Immature natural killer cell (primary cell): ENCODE measurements at regions not wholly inside any gene's neighbourhood (a gene's known extent, or its start where the extent isn't known, plus 50 kb on each side); places are given as distances from the start of the nearest gene placed in this dataset.

Experiments
- DNase-seq, 3 donors: peaks; one replicate each; pipeline ENCODE4 v3.0.0; 2022; ENCODE audit warnings: mixed read lengths in 1 of 3
- H3K27ac Mint-ChIP-seq, 6 donors: one replicate each; pipeline ENCODE4 v1.8.0; 2020; ENCODE audit warnings: mixed read lengths in 6 of 6, mild to moderate bottlenecking in 5 of 6, inconsistent platforms in 4 of 6, moderate library complexity in 3 of 6
- H3K27me3 Mint-ChIP-seq, 3 donors: one replicate each; pipeline ENCODE4 v1.8.0; 2020 to 2021; ENCODE audit warnings: low read depth in 3 of 3, mild to moderate bottlenecking in 3 of 3, mixed read lengths in 3 of 3, moderate library complexity in 3 of 3, inconsistent platforms in 1 of 3
- H3K36me3 Mint-ChIP-seq, 3 donors: one replicate each; pipeline ENCODE4 v1.8.0; 2020; ENCODE audit warnings: mixed read lengths in 3 of 3, inconsistent platforms in 2 of 3, mild to moderate bottlenecking in 2 of 3
- H3K4me1 Mint-ChIP-seq, 2 donors: one replicate each; pipeline ENCODE4 v1.8.0; 2020; ENCODE audit warnings: inconsistent platforms in 2 of 2, mild to moderate bottlenecking in 2 of 2, mixed read lengths in 2 of 2, moderate library complexity in 1 of 2
- H3K4me3 Mint-ChIP-seq, 5 donors: one replicate each; pipeline ENCODE4 v1.8.0; 2020; ENCODE audit warnings: mild to moderate bottlenecking in 5 of 5, mixed read lengths in 5 of 5, inconsistent platforms in 3 of 5, moderate library complexity in 3 of 5
- H3K9me3 Mint-ChIP-seq, 6 donors: one replicate each; pipeline ENCODE4 v1.8.0; 2020; ENCODE audit warnings: mild to moderate bottlenecking in 6 of 6, mixed read lengths in 6 of 6, inconsistent platforms in 4 of 6, moderate library complexity in 3 of 6

DNA sequence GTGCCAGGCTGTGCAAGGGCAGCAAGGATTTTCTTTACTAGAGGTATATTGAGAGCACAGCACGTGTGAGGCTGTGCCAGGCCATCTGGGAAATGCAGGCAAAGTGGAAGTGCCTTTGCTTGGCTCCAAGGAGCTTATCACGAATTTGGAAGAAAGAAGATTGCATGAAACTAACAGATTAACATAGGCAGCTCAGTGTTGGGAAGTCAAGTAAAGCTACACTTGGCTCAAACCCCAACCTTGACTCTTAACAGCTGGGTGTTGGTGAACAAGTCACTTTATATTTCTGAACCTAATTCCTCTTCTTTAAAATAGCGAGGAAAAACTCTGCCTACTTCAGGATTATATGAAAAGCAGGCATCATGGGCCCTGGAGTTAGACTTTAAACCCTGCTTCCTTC, 105.2 kb downstream of the PLCE1 start:
- H3K4me3 Mint-ChIP-seq = no peak overlapping the region
- H3K27me3 Mint-ChIP-seq = peaks cover 4 to 11% (median 8%) of the 10 kb centered on the region in 3 donors
- H3K36me3 Mint-ChIP-seq = no peaks in the 10 kb centered on the region
- DNase-seq = no peak
- H3K4me1 Mint-ChIP-seq = no peaks in the 10 kb centered on the region
- no peak overlapping the region for H3K27ac Mint-ChIP-seq
- H3K9me3 Mint-ChIP-seq = peaks cover 0 to 7% (median 0%) of the 10 kb centered on the region in 6 donors

GRCh38 chr10:94101894-94102293, 108.2 kb downstream of the PLCE1 start:
- Mint-ChIP-seq H3K9me3 (peaks cover 0 to 2% (median 0%) of the 10 kb centered on the region in 6 donors), H3K4me1 (no peaks in the 10 kb centered on the region), H3K27me3 (peaks cover 4 to 8% (median 6%) of the 10 kb centered on the region in 3 donors), H3K27ac (no peak overlapping the region), H3K4me3 (no peak overlapping the region), H3K36me3 (no peaks in the 10 kb centered on the region)
- DNase-seq = no peak

DNA sequence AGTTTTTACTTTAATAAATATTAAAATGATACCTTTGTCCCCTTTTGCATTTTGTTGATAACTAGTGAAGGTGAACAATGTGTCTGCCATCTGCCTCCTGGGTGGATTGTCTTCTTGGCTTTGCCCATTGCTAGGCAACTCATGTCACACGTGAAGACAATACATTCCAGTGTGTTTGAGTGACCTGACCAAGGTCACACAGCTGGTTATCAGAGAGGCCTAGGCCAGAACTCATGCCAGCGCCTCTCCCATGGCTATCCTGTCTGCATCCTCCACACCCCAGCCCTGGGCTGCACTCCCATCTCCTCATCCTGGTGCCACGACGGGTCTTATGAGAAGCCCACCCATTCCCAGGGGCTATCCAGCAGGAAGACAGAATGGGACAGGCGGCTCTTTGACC, 108.7 kb downstream of the PLCE1 start:
- Mint-ChIP-seq H3K4me3 (no peak overlapping the region), H3K27ac (no peak overlapping the region), H3K4me1 (no peaks in the 10 kb centered on the region), H3K27me3 (peaks cover 4 to 10% (median 5%) of the 10 kb centered on the region in 3 donors), H3K36me3 (no peaks in the 10 kb centered on the region), H3K9me3 (peaks cover 0 to 2% (median 0%) of the 10 kb centered on the region in 6 donors)
- no peak for DNase-seq

DNA sequence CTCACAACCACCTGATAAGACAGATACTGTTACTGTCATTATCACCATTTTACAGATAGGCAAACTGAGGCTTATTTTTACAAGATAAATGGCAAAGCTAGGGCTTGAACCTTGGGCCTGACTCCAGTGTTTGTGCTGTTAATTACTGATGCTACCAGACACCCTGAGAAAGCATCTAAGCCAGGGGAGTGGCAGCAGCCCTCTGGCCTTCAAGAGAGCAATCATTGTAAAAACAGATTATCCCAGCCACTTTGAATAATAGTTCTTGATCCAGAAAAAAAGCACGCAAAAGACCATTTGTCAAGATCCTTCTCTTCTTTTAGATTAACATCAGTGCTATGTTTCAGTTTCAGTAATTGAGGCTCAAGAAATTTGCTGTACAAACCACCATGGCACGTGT, 109.5 kb downstream of the PLCE1 start:
- Mint-ChIP-seq H3K27me3 (peaks cover 4 to 10% (median 5%) of the 10 kb centered on the region in 3 donors), H3K4me3 (no peak overlapping the region)

GRCh38 chr10:94103801-94104221, 110.1 kb downstream of the PLCE1 start:
- no peak for DNase-seq
- Mint-ChIP-seq H3K4me1 (no peaks in the 10 kb centered on the region), H3K36me3 (no peaks in the 10 kb centered on the region), H3K27me3 (peaks cover 4 to 10% (median 5%) of the 10 kb centered on the region in 3 donors), H3K9me3 (peaks cover 0 to 2% (median 0%) of the 10 kb centered on the region in 6 donors), H3K27ac (no peak overlapping the region), H3K4me3 (no peak overlapping the region)

More for the DNA sequence above, 109.5 kb downstream of the PLCE1 start:
- Mint-ChIP-seq H3K4me1 (no peaks in the 10 kb centered on the region), H3K27ac (no peak overlapping the region), H3K9me3 (peaks cover 0 to 2% (median 0%) of the 10 kb centered on the region in 6 donors), H3K36me3 (no peaks in the 10 kb centered on the region)
- no peak for DNase-seq

DNA sequence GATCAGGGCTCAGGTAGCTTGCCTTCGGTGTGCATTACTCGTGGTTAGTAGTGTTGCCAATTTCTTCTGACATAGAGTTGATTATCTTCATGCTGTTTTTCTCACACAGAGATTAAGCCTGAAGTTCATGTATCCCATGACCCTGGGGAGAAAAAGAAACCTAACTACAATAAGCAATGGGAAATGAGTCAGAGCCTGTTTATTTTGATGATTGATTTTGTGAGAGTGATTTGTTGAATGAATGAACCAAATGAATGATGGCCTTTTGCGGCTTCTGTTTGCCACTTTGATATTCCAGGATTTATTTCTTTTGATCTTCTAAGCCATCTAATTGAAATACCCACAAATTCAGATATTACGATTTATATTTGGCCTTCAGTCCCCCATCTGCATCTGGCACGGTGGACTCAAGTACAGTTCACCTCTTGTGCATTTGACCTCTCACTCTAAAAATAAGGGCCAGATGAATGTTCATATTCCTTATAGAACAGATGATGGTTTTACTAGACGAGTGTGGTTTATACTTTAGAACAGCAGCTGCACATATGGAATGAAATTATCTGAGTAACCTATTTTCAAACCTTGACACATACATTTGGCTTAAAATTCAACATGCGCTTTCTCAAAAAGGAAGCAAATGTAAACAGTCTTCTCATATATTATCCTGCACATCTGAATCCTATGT, 110.7 kb downstream of the PLCE1 start:
- DNase-seq = no peak
- Mint-ChIP-seq H3K27ac (no peak overlapping the region), H3K36me3 (no peaks in the 10 kb centered on the region), H3K4me1 (no peaks in the 10 kb centered on the region), H3K27me3 (peaks cover 4 to 10% (median 4%) of the 10 kb centered on the region in 3 donors), H3K4me3 (no peak overlapping the region), H3K9me3 (peaks cover 0 to 2% (median 0%) of the 10 kb centered on the region in 6 donors)

- Mint-ChIP-seq H3K9me3 (peaks cover 0 to 2% (median 0%) of the 10 kb centered on the region in 6 donors), H3K4me3 (no peak overlapping the region), H3K4me1 (no peaks in the 10 kb centered on the region), H3K27me3 (peaks cover 0 to 10% (median 0%) of the 10 kb centered on the region in 3 donors), H3K27ac (no peak overlapping the region), H3K36me3 (no peaks in the 10 kb centered on the region)
- no peak for DNase-seq
Observed at GRCh38 chr10:94105226-94105625, 111.5 kb downstream of the PLCE1 start.

DNA sequence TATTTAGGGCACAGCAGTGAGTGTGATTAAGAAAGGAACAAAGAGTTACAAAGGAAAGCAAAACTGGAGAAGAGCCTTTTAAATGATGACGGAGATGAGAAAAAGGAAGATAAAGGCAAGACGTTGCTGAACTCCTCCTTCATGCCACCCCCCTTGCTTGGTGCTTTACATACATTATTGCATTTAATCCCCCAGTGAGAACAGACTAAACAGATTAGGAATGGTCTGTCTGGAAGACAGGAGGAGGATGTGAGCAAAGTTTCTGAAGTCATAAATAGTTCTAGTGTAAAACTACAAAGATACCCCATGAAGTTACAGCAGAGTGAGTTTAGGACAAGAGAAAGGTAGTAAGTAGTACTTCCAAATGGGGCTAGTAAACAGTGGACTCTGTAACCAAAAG, 113.5 kb downstream of the PLCE1 start:
- DNase-seq = no peak
- Mint-ChIP-seq H3K4me1 (no peaks in the 10 kb centered on the region), H3K9me3 (peaks cover 0 to 2% (median 0%) of the 10 kb centered on the region in 6 donors), H3K27ac (no peak overlapping the region), H3K36me3 (no peaks in the 10 kb centered on the region), H3K27me3 (peaks cover 0 to 2% (median 0%) of the 10 kb centered on the region in 3 donors), H3K4me3 (no peak overlapping the region)

GRCh38 chr10:94108200-94108599, 114.5 kb downstream of the PLCE1 start:
- no peak overlapping the region for H3K4me3 Mint-ChIP-seq
- peaks cover 0 to 2% (median 0%) of the 10 kb centered on the region in 6 donors for H3K9me3 Mint-ChIP-seq
- no peak for DNase-seq
- H3K36me3 Mint-ChIP-seq = no peaks in the 10 kb centered on the region
- peaks cover 0 to 2% (median 0%) of the 10 kb centered on the region in 3 donors for H3K27me3 Mint-ChIP-seq
- no peak overlapping the region for H3K27ac Mint-ChIP-seq
- no peaks in the 10 kb centered on the region for H3K4me1 Mint-ChIP-seq

- Mint-ChIP-seq H3K27ac (no peak overlapping the region), H3K4me1 (no peaks in the 10 kb centered on the region), H3K36me3 (no peaks in the 10 kb centered on the region), H3K4me3 (no peak overlapping the region), H3K27me3 (peaks cover 0 to 4% (median 4%) of the 10 kb centered on the region in 3 donors), H3K9me3 (peaks cover 0 to 5% (median under 1%) of the 10 kb centered on the region in 6 donors)
- no peak for DNase-seq
Observed at GRCh38 chr10:94111367-94111766, 117.6 kb downstream of the PLCE1 start.

GRCh38 chr10:94112321-94112720, 118.6 kb downstream of the PLCE1 start:
- H3K4me3 Mint-ChIP-seq = no peak overlapping the region
- no peak overlapping the region for H3K27ac Mint-ChIP-seq
- peaks cover 0 to 5% (median under 1%) of the 10 kb centered on the region in 6 donors for H3K9me3 Mint-ChIP-seq
- H3K4me1 Mint-ChIP-seq = no peaks in the 10 kb centered on the region
- H3K36me3 Mint-ChIP-seq = no peaks in the 10 kb centered on the region
- no peak for DNase-seq
- H3K27me3 Mint-ChIP-seq = peaks cover 0 to 4% (median 2%) of the 10 kb centered on the region in 3 donors

- DNase-seq = no peak
- H3K27ac Mint-ChIP-seq = no peak overlapping the region
- peaks cover 0 to 10% (median 1%) of the 10 kb centered on the region in 6 donors for H3K9me3 Mint-ChIP-seq
- no peaks in the 10 kb centered on the region for H3K4me1 Mint-ChIP-seq
- no peak overlapping the region for H3K4me3 Mint-ChIP-seq
- H3K27me3 Mint-ChIP-seq = peaks cover 0 to 4% (median 2%) of the 10 kb centered on the region in 3 donors
- no peaks in the 10 kb centered on the region for H3K36me3 Mint-ChIP-seq
Observed at GRCh38 chr10:94115725-94116124, 122.0 kb downstream of the PLCE1 start.

GRCh38 chr10:94116848-94117247, 123.1 kb downstream of the PLCE1 start:
- Mint-ChIP-seq H3K27ac (no peak overlapping the region), H3K27me3 (peaks cover 0 to 4% (median 2%) of the 10 kb centered on the region in 3 donors), H3K36me3 (no peaks in the 10 kb centered on the region), H3K4me1 (no peaks in the 10 kb centered on the region), H3K4me3 (no peak overlapping the region), H3K9me3 (peaks cover 0 to 10% (median 1%) of the 10 kb centered on the region in 6 donors)
- DNase-seq = no peak

DNA sequence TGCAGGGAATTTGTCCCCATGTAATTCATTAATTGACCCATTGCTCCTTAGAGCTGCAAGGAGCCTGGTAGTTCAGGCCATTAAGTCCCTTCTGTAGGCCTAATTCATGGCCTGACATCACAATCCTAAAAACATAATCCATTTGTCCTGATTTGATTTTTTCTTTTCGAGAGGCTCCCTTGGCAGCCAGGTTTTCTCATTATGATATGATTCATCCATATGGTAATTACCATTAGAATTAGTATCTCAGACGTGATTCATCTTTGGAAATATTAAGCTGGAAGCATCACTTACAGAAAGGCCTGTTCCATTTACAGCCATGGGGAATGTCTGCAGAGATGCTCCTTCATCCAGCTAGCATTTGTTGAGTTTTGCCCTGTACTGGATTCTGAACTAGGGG, 128.5 kb downstream of the PLCE1 start:
- DNase-seq = no peak
- Mint-ChIP-seq H3K4me1 (no peaks in the 10 kb centered on the region), H3K27me3 (no peaks in the 10 kb centered on the region)

More for the DNA sequence above, 128.5 kb downstream of the PLCE1 start:
- H3K4me3 Mint-ChIP-seq = no peak overlapping the region
- no peak overlapping the region for H3K27ac Mint-ChIP-seq
- H3K36me3 Mint-ChIP-seq = no peaks in the 10 kb centered on the region
- peaks cover 0 to 7% (median under 1%) of the 10 kb centered on the region in 6 donors for H3K9me3 Mint-ChIP-seq
